ENCODE measurements at regions not wholly inside any gene's neighbourhood (a gene's known extent, or its start where the extent isn't known, plus 50 kb on each side); places are given as distances from the start of the nearest gene placed in this dataset.

DNA sequence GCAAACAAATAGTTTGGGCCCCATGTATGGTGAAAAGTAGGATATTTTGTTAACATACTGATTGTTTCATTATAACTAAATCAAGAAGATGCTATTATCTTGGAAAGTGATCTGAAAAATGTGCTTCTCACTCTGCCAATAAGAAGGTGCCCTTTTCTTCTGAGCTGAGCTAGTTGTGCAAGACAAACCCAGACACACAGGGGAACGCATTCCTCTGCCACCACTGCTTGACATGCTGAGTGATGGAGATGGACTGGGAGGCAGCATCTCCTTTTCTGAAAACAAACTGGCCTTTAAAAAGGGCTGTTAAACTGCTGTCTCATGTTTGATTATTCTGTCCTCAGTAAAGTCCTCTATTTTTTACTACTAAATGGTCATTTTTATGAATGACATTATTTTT lies 1989.9 kb upstream of the CELF4 start:
- TF ChIP-seq, protein P1, sequence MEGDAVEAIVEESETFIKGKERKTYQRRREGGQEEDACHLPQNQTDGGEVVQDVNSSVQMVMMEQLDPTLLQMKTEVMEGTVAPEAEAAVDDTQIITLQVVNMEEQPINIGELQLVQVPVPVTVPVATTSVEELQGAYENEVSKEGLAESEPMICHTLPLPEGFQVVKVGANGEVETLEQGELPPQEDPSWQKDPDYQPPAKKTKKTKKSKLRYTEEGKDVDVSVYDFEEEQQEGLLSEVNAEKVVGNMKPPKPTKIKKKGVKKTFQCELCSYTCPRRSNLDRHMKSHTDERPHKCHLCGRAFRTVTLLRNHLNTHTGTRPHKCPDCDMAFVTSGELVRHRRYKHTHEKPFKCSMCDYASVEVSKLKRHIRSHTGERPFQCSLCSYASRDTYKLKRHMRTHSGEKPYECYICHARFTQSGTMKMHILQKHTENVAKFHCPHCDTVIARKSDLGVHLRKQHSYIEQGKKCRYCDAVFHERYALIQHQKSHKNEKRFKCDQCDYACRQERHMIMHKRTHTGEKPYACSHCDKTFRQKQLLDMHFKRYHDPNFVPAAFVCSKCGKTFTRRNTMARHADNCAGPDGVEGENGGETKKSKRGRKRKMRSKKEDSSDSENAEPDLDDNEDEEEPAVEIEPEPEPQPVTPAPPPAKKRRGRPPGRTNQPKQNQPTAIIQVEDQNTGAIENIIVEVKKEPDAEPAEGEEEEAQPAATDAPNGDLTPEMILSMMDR (IDR thresholded peaks at IDR 0.05): no peak
- TF ChIP-seq EZH2 (IDR thresholded peaks at IDR 0.05): no peak
- TF ChIP-seq EZH2phosphoT487 (IDR thresholded peaks at IDR 0.05): no peak
